COR-L47 (cell line): ENCODE measurements at regions not wholly inside any gene's neighbourhood (a gene's known extent, or its start where the extent isn't known, plus 50 kb on each side); places are given as distances from the start of the nearest gene placed in this dataset.

ENCODE experiments used
- DNase-seq: peaks from one replicate; lab custom pipeline; 2025; lab: John Stamatoyannopoulos, UW

- DNase-seq = no peak
Measured at GRCh38 chr1:222370081-222370912, 177.6 kb downstream of the HHIPL2 start.

- DNase-seq = no peak
Measured at GRCh38 chr1:222369148-222369547, 178.8 kb downstream of the HHIPL2 start.

DNA sequence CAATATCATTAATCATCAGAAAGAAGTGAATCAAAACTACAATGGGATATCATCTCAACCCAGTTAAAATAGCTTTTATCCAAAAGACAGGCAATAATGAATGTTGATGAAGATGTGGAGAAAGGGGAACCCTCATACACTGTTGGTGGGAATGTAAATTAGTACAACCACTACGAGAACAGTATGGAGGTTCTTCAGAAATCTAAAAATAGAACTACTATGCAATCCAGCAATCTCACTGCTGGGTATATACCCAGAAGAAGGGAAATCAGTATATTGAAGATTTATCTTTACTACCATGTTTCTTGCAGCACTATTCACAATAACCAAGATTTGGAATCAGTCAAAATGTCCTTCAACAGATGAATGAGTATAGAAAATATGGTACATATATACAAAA lies 189.8 kb downstream of the HHIPL2 start:
- DNase-seq = no peak

GRCh38 chr1:222357252-222357651 lies 190.7 kb downstream of the HHIPL2 start:
- no peak for DNase-seq

DNA sequence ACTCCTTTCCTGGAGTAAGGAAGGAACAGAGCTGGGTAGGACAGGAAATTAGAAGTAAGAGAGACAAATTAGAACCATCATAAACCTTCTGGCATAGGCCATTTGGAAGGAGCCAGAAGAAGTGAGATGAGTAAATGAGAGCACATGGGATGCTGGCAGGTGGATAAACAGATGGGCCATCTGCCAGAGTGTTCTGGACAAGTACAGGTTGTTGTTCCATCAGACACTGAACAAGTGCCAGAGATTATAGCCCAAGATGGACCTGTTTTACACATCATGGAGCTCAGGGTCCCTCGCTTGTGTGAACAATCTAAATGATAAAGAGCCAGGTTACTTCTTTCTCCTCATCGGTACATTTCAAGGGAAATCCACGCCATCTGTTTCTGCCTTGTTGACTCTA lies 200.3 kb downstream of the HHIPL2 start:
- DNase-seq = no peak

- DNase-seq = no peak
Measured at GRCh38 chr1:222346955-222347354, 200.9 kb downstream of the HHIPL2 start.

GRCh38 chr1:222339376-222339947 lies 208.4 kb downstream of the HHIPL2 start:
- DNase-seq = no peak

- no peak for DNase-seq
Measured at GRCh38 chr1:222335586-222335985, 212.3 kb downstream of the HHIPL2 start.

DNA sequence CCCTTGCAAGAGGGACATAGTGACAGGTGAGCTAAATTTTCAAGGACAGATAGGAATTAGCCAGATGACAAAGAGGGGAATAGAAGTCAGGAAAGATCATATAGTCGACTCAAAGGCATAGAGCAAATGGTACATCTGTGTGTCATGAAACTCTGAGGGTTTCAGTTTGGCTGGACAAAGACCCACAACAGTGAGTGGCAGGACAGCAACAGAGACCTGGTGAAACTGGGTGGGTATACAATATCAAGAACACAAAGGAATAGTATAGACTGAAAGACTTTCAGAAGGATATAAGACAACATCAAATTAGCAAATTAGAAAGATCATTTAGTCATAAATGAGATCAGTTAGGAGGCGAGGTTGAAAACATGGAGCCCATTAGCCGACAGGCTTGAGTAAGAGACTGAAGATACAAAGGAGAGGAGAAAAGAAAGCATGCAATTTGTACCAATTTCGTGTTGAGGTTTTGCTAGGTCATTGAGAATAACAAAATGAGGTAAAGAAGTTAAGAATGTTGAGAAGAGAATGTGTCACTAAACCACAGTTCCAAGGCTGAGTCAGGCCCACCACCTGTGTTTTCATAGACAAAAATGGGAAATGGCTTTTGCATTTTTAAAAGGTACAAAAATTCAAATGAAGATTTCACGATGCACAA lies 213.8 kb downstream of the HHIPL2 start:
- DNase-seq = no peak

- no peak for DNase-seq
Measured at GRCh38 chr1:222331765-222332164, 216.1 kb downstream of the HHIPL2 start.

- DNase-seq = no peak
Measured at GRCh38 chr1:222331340-222331739, 216.6 kb downstream of the HHIPL2 start.

GRCh38 chr1:222329493-222330045 lies 218.3 kb downstream of the HHIPL2 start:
- no peak for DNase-seq

GRCh38 chr1:222326710-222327036 lies 221.2 kb downstream of the HHIPL2 start:
- no peak for DNase-seq

- no peak for DNase-seq
Measured at GRCh38 chr1:222326006-222326709, 221.7 kb downstream of the HHIPL2 start.

- DNase-seq = no peak
Measured at GRCh38 chr1:222325506-222325905, 222.4 kb downstream of the HHIPL2 start.

- DNase-seq = no peak
Measured at GRCh38 chr1:222314839-222315238, 233.1 kb downstream of the HHIPL2 start.

DNA sequence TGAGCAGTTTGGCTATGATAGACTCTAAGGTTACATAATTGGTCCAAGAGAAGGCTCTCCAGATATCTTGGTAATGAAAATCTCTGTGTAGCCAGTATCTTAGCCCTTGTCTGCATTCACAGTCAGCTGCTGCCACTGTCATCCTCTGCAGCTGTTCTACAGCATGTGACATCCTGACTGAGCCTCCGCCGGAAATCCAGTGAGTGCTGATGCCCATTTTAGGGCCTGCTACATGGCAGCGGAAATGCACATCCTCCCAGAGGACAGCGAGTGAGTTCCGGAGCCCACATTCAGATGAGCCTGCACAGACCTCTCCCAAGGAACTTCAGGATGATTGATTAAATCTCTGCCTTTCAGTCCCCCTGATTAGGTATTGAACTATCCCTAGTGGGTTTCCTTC lies 237.1 kb downstream of the HHIPL2 start:
- DNase-seq = peak; percentile 13

- DNase-seq = no peak
Measured at GRCh38 chr1:222307621-222308020, 240.3 kb downstream of the HHIPL2 start.

GRCh38 chr1:222306512-222306911 lies 241.4 kb downstream of the HHIPL2 start:
- DNase-seq = no peak

GRCh38 chr1:222306011-222306410 lies 241.9 kb downstream of the HHIPL2 start:
- DNase-seq = no peak

DNA sequence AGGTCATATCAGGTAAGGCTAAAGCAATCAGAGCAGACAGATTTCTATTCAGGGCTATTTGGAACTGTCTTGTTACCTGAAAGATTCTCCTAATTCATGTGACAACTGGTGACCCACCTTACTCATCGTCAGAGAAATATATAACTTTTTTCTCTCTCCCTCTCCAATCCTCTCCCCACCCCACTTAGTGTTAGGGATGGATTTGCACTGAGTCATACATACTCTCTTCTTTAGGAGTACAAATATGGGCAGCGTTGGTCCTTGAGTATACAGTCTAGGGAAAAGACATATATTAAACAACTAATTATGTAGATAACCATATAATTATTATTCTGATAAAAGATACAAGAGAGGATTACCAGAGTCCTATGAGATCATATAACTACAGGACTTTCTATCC lies 246.3 kb downstream of the HHIPL2 start:
- no peak for DNase-seq

DNA sequence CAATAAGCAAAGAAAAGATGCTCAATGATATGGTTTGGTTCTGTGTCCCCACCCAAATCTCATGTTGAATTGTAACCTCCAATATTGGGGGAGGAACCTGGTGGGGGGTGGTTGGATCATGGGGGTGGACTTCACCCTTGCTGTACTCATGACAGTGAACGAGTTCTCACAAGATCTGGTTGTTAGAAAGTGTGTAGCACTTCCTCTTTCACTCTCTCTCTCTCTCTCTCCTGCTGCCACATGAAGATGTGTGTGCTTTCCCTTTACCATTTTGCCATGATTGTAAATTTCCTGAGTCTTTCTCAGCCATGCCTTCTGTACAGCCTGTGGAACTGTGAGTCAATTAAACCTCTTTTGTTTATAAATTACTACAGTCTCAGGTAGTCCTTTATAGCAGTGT lies 248.4 kb downstream of the HHIPL2 start:
- DNase-seq = no peak
